Fibroblast of the aortic adventitia (primary cell): ENCODE measurements at regions not wholly inside any gene's neighbourhood (a gene's known extent, or its start where the extent isn't known, plus 50 kb on each side); places are given as distances from the start of the nearest gene placed in this dataset.

ENCODE experiments used
- DNase-seq: peaks from one replicate; pipeline ENCODE4 v3.0.0-alpha.2; 2010; ENCODE audit warnings: low read depth
- H3K4me3 ChIP-seq: 2 replicates; pipeline ENCODE4 v1.5.1; 2011; ENCODE audit warnings: low read depth, mild to moderate bottlenecking, control low read depth, low read length, moderate library complexity
- TF ChIP-seq, protein P1 (sequence below): IDR thresholded peaks from 2 replicates; pipeline ENCODE4 v1.5.1; 2011; ENCODE audit warnings: mild to moderate bottlenecking, low read length, control low read depth, inconsistent platforms; ENCODE audit not compliant: insufficient read depth

DNA sequence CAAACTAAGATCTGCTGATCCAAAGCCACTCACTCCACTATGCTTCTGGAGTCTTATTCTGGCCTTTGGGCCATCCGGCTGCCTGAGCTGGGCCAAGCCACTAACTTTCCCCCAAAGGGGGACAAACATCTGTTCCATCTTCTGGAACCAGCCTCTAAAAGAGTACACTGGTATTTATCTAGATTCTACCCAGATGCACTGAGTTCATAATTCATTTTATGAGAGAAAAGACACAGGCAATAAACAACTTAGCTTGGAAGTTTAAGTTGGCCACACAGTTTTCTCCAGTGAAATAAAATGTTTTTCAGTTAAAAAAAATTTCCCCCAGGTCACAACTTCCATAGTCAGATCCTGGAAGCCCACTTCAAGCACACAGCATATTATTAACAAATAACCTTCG lies 80.1 kb upstream of the ARHGEF3 start:
- TF ChIP-seq, protein P1, sequence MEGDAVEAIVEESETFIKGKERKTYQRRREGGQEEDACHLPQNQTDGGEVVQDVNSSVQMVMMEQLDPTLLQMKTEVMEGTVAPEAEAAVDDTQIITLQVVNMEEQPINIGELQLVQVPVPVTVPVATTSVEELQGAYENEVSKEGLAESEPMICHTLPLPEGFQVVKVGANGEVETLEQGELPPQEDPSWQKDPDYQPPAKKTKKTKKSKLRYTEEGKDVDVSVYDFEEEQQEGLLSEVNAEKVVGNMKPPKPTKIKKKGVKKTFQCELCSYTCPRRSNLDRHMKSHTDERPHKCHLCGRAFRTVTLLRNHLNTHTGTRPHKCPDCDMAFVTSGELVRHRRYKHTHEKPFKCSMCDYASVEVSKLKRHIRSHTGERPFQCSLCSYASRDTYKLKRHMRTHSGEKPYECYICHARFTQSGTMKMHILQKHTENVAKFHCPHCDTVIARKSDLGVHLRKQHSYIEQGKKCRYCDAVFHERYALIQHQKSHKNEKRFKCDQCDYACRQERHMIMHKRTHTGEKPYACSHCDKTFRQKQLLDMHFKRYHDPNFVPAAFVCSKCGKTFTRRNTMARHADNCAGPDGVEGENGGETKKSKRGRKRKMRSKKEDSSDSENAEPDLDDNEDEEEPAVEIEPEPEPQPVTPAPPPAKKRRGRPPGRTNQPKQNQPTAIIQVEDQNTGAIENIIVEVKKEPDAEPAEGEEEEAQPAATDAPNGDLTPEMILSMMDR: no peak
- H3K4me3 ChIP-seq: no peak overlapping the region
- DNase-seq: no peak

DNA sequence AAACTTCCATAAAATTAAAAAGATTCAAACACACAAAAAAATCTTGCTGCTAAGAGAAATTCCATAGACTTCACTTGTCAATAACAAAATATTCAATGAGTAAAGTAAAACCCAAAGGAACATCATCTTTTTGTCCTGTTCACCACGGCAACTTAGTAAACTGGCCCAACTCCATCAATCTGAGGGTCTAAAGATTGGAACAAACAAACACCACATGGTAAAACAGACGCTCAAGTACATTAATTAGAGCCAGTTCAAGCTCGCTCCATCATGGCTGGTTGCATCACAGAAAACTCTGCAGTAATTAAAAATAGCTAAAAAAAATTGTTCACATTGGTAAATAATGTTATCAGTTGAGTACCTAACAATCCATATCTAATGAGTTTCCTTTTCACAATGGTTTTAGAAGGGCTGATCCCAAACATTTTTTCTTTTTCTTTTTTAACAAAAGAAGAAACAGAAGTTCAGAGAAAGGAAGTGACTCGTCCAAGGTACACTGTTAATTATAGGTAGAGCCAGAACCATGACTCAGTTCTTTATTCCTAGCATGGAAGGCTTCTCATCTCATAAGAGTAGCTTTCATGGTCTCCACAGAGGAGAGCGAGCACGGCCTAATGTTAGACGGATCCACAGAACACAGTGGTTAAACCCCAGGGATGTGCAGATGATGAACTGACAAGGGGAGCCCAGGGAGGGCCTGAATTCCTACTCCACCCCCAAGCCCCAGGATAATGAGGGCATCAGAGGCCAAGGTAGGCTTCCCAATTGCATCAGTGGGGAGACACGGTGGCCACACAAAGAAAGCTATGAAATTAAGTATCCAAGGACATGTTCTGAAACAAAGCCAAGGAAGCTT lies 79.2 kb upstream of the ARHGEF3 start:
- DNase-seq: peak; percentile 16
- no peak overlapping the region for H3K4me3 ChIP-seq
- TF ChIP-seq, protein P1: no peak

- peak; percentile 74 for DNase-seq
- TF ChIP-seq, protein P1: no peak
Observed at GRCh38 chr3:56879436-56880215, 77.9 kb upstream of the ARHGEF3 start.

DNA sequence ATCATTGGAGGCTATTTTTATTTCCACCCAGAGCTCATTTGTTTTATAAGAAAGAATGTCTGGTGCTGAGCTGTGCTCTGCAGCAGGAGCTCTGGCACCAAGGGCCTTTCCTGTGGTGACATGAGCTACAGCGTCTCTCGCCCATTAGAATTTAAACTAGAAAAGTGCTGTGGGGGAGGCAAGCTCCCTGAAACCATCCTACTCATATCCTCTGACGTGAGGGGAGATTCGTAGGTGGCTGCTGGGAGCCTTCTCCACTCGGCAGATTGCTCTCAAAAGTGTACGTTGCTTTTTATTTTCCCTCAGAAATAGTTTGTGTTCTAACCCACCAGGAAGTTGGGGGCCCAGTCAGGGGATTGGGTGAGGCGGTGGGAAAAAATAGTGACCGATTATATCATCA lies 76.3 kb upstream of the ARHGEF3 start:
- peak; percentile 23 for DNase-seq
- H3K4me3 ChIP-seq: no peak overlapping the region
- TF ChIP-seq, protein P1: no peak

More at GRCh38 chr3:56879436-56880215, 77.9 kb upstream of the ARHGEF3 start:
- no peak overlapping the region for H3K4me3 ChIP-seq

GRCh38 chr3:56876916-56877315 lies 75.2 kb upstream of the ARHGEF3 start:
- H3K4me3 ChIP-seq: no peak overlapping the region
- TF ChIP-seq, protein P1: no peak
- peak; percentile 46 for DNase-seq

DNA sequence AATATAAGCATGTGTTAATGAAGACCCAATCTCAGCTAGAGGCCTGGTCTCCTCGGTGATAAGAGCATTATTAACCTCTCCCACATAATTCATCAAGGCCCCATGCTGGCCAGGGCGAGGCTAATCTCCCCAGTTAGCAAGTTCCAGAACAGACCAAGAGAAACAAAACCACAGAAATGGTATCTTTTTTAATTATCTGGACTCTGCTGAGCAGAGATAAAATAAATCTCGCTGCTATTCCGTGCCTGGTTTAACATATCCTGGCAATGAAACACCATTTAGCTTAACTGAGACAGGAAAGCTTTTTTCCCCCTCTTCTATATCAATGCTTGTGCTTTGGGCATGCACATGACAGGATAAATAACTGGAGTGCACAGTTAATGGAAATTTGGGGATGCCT lies 72.5 kb upstream of the ARHGEF3 start:
- TF ChIP-seq, protein P1: no peak
- DNase-seq: peak; percentile 46
- H3K4me3 ChIP-seq: no peak overlapping the region
